SH-SY5Y (cell line): ENCODE measurements at regions not wholly inside any gene's neighbourhood (a gene's known extent, or its start where the extent isn't known, plus 50 kb on each side); places are given as distances from the start of the nearest gene placed in this dataset.

Experiments
- GATA2 ChIP-seq: IDR thresholded peaks from 2 replicates; pipeline ENCODE4 v1.6.1; 2011; ENCODE audit warnings: mild to moderate bottlenecking, low read depth, low read length
- GATA3 ChIP-seq: IDR thresholded peaks from 2 replicates; pipeline ENCODE4 v1.6.1; 2011; ENCODE audit warnings: low read depth, mild to moderate bottlenecking, low read length, moderate library complexity

DNA sequence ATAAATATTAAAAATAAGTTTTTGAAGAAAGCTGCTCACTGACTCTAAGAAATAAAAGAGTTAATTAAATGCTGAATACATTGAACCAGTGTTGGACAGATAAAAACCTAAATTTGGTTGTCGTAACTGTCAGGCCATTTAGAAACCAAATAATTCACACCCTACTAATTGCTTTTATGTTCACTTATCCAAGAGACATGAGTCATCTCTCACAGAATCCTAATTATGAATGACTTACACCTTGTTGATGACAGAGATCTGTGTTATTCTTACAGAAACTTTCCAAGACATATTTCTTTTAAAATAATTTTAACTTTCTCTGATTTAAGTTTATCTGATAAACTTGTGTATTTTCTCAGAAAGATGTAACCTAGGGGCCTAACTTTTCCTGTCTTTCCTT, 250.7 kb downstream of the IKZF2 start:
- no peak for TF ChIP-seq GATA2
- TF ChIP-seq GATA3 = no peak

DNA sequence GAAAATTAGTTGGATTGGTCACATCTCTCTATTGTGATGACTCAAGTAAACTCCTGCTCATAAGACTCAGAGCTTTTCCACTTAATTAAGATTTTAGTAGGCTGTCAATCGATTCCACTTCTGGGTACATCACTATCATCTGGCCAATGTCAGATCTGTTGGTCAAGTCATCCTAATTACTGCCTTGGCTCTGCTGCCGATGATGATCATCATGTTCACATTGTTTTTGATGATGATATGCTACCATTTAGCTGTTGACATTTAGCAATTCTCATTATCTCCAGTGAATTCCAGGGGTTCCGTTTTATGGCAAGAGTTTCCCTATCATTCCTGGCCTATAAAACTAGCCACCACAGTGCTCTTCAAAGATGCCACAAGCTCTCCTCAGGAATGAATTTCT, 253.4 kb downstream of the IKZF2 start:
- TF ChIP-seq GATA2 = no peak
- no peak for TF ChIP-seq GATA3

- no peak for TF ChIP-seq GATA2
- TF ChIP-seq GATA3 = no peak
Measured at GRCh38 chr2:212897296-212897695, 254.1 kb downstream of the IKZF2 start.

DNA sequence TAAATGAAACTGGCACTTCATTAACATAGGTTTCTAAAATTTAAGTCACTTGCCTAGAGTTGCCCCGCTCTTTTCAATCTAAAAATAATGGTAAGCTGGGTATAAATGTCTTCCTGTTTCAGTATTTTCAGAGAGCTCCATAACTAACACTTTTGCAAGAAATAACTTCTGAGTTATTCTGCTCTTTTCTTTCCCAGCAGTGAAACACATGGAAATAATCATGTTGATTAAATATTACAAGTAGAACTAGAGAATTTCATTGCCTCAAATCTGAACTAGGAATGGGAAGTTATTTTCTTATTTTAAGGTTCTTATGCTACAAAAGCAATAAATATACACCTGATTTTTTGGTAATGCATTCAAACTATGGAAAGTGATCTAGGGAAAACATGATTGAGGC, 257.4 kb downstream of the IKZF2 start:
- TF ChIP-seq GATA3 (no peak), GATA2 (no peak)

DNA sequence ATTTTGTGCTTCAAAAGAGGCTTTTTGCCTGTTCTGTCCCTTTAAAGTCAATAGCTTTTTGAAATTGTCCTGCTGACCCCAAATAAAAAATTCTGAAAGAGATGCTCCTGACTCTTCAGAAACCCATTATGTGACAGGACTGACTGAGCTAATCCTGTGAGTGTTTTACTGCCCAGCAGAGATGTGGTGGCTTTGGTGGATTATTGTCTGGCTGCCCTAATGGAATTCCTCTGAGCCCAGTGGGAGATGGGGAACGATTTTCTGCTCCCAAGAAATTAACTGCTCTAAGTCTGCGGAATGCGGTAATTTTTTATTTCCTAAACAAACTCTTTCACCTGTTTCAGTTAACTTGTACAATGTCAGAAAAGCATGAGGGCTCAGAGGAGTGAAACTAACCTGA, 258.2 kb downstream of the IKZF2 start:
- TF ChIP-seq GATA2 (no peak), GATA3 (no peak)

- TF ChIP-seq GATA2 = no peak
- TF ChIP-seq GATA3 = no peak
Measured at GRCh38 chr2:212892193-212892592, 259.2 kb downstream of the IKZF2 start.

- no peak for TF ChIP-seq GATA2
- no peak for TF ChIP-seq GATA3
Measured at GRCh38 chr2:212891580-212891979, 259.8 kb downstream of the IKZF2 start.

DNA sequence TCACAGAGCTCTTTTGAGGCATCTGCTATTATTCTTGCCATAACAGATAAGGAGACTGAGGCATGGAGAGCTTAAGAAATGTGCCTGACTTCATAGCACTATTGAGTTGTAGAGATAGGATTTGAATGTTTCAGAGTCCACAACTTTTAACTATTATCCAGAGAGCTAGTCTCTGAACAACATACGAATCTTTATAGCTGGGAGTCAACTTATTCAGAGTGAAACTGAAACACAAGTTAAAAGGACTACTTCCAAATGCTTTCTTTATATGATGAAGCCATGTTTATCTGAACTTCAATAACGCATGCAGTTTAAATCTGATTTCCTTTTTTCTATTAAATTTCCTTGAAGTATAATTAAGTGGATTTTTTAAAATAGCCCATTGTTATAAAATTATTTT, 268.8 kb downstream of the IKZF2 start:
- no peak for TF ChIP-seq GATA2
- TF ChIP-seq GATA3 = no peak

- TF ChIP-seq GATA2 (no peak), GATA3 (no peak)
Measured at GRCh38 chr2:212873256-212873655, 278.2 kb downstream of the IKZF2 start.

GRCh38 chr2:212871597-212871996, 279.8 kb downstream of the IKZF2 start:
- TF ChIP-seq GATA2 = no peak
- no peak for TF ChIP-seq GATA3

- TF ChIP-seq GATA2 (no peak), GATA3 (no peak)
Measured at GRCh38 chr2:212864186-212864585, 287.2 kb downstream of the IKZF2 start.

- TF ChIP-seq GATA2 (no peak), GATA3 (no peak)
Measured at GRCh38 chr2:212863185-212863588, 288.2 kb downstream of the IKZF2 start.

GRCh38 chr2:212858496-212858895, 292.9 kb downstream of the IKZF2 start:
- TF ChIP-seq GATA2 (no peak), GATA3 (no peak)

GRCh38 chr2:212854771-212855170, 296.6 kb downstream of the IKZF2 start:
- no peak for TF ChIP-seq GATA2
- no peak for TF ChIP-seq GATA3

DNA sequence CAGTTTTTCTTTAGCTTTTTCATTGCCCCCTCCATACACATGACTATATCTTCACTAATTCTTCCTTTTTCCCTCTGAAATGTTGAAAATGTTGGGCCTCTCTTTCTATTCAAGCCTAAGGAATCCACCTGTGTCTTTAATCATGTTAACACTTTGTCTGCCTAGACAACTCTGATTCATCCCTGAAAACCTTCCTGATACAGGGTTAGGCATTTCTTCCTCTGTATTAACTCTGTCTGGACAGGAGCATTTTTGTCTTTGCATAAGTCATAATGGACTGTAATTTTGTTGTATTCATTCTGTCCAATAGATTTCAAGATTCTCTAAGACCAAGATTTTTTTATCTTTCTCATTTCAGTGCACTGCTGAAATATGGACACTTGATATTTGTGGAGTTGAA, 297.3 kb downstream of the IKZF2 start:
- no peak for TF ChIP-seq GATA2
- no peak for TF ChIP-seq GATA3

DNA sequence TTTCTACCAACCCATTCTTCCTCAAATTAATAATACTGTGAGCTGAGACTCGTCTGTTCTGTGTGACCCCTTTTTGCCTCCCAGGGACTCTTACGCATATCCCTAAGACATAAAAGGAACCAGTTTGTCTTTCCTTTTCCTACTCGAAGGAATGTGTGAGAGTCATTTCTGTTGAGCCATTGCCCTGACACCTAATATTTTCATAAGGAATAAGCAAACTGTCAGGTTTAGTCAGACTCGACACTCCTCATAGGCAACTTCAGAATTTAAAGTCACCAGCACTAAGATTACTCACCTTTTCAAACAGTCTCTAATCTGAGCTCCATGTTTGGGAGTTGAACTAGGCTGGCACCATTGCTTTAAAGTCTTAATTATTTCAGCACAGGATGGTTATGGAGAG, 305.5 kb downstream of the IKZF2 start:
- TF ChIP-seq GATA3 (no peak), GATA2 (no peak)

DNA sequence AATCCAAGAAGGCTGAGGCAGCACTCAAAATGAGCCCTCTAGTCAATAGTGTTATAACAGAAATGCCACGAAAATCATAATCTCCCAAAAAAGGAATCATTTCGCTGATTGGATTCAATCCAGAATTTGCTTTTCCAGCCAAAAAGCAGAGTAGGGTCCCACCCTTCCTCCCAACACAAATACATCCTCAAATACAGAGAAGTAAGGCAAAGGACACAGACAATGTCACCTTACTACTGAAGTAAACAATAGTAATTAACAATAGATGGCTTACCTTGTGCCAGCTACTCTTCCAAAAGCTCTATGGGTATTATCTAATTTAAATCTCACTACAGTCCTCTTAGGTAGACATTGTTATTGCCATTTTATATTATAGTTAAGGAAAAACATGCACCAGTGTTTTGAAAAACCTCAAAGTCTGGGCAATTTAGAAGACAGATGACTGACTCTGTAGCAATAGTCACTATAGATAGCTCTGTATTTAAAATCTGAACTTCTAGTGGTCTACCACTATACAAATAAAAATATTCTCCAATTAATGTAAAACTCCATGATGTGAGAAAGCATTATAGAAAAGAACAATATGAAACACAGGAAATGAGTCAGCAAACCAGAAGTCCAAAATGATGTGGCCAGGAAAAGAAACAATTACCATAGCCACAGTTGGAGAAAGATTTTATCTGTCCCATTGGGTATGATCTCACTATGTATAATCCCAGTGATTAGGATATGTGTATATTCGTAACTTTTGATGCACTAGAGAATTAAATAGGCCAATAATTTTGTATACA, 305.0 kb upstream of the ERBB4 start:
- TF ChIP-seq GATA3 = no peak
- no peak for TF ChIP-seq GATA2
